HEK293T (cell line): ENCODE measurements at regions not wholly inside any gene's neighbourhood (a gene's known extent, or its start where the extent isn't known, plus 50 kb on each side); places are given as distances from the start of the nearest gene placed in this dataset.

ENCODE experiments used
- ARNT ChIP-seq: fragments of 450-650 bp; IDR thresholded peaks from 2 replicates; pipeline ENCODE4 v1.6.1; 2017; ENCODE audit warnings: mild to moderate bottlenecking
- BHLHE40 ChIP-seq: fragments of 450-650 bp; IDR thresholded peaks from 2 replicates; pipeline ENCODE4 v1.6.1; 2016; ENCODE audit warnings: mild to moderate bottlenecking, moderate library complexity, borderline replicate concordance
- CTBP1 ChIP-seq: fragments of 450-650 bp; IDR thresholded peaks from 2 replicates; pipeline ENCODE4 v1.6.1; 2016; ENCODE audit warnings: borderline replicate concordance
- ELF4 ChIP-seq: fragments of 450-650 bp; IDR thresholded peaks from 2 replicates; pipeline ENCODE4 v1.6.1; 2017; ENCODE audit warnings: antibody characterized with exemption
- FOXK2 ChIP-seq: fragments of 450-650 bp; IDR thresholded peaks from 2 replicates; pipeline ENCODE4 v1.6.1; 2016; ENCODE audit warnings: mild to moderate bottlenecking
- FOXM1 ChIP-seq: fragments of 450-650 bp; IDR thresholded peaks from 2 replicates; pipeline ENCODE4 v1.6.1; 2017; ENCODE audit warnings: mild to moderate bottlenecking, borderline replicate concordance
- HDGF ChIP-seq: fragments of 450-650 bp; IDR thresholded peaks from 2 replicates; pipeline ENCODE4 v1.6.1; 2017; ENCODE audit warnings: antibody characterized with exemption, borderline replicate concordance
- LEF1 ChIP-seq: fragments of 450-650 bp; IDR thresholded peaks from 2 replicates; pipeline ENCODE4 v1.6.1; 2017; ENCODE audit warnings: mild to moderate bottlenecking, borderline replicate concordance
- SP1 ChIP-seq: fragments of 450-650 bp; IDR thresholded peaks from 2 replicates; pipeline ENCODE4 v1.6.1; 2017
- TARDBP ChIP-seq: fragments of 450-650 bp; IDR thresholded peaks from 2 replicates; pipeline ENCODE4 v1.6.1; 2016
- ZNF384 ChIP-seq: fragments of 450-650 bp; IDR thresholded peaks from 2 replicates; pipeline ENCODE4 v1.6.1; 2016

DNA sequence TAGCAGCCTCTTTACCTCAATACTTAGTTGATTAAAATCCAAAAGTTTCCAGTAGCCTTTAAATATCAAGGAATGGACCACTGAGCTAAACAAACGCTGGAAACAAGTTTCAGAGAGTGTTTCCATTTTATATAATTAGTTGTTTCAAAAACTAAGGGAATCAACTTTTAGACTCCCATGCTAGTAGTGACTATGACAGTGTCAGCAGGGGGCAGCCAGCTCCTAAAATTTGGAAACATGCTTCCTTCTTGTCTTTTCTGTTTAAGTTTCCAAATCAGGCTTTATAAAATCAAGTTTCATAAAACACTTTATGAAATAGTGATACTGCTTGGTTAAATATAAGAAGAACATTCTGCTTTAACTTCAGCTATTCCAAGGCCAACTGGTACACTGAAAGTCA lies 138.2 kb upstream of the TMEM229A start:
- TF ChIP-seq HDGF (no peak), ARNT (no peak), LEF1 (no peak), FOXM1 (no peak), CTBP1 (no peak), BHLHE40 (no peak), ZNF384 (no peak), SP1 (no peak), ELF4 (no peak), FOXK2 (no peak), TARDBP (no peak)
